GM12875 (cell line): ENCODE measurements at regions not wholly inside any gene's neighbourhood (a gene's known extent, or its start where the extent isn't known, plus 50 kb on each side); places are given as distances from the start of the nearest gene placed in this dataset.
"Not testable (repeated sequence)": the region's sequence is repeated elsewhere in the genome, so short reads cannot be mapped to it uniquely, and the experiment has no call there.

Experiments
- H3K4me3 ChIP-seq: one replicate; pipeline ENCODE4 v1.5.1; 2011; ENCODE audit warnings: low read depth, low read length, control low read depth
- CTCF ChIP-seq: IDR thresholded peaks from 2 replicates; pipeline ENCODE4 v1.5.1; 2011; ENCODE audit warnings: low read depth, mild to moderate bottlenecking, control low read depth, inconsistent platforms, low read length, moderate library complexity, borderline replicate concordance; ENCODE audit not compliant: insufficient read depth

GRCh38 chr13:83153848-83154247 is 728.4 kb downstream of the SLITRK1 start:
- no peak for TF ChIP-seq CTCF
- no peak overlapping the region for H3K4me3 ChIP-seq

DNA sequence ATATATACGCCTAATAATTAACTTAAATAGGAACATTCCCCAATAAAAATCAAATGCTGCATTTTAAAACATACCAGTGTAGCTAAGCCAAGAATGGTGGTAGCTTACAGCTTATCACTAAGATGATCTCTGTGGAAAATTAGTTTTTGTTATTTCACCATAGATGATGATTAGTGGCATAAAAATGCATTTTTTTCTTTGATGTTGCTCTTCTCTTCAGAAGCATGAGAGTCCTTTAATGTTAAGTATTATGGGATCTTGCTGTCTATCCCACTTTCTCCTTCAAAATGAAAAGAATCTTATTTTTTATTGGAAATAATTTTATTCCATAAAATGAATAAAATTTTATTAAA is 731.0 kb downstream of the SLITRK1 start:
- no peak overlapping the region for H3K4me3 ChIP-seq
- TF ChIP-seq CTCF = no peak

DNA sequence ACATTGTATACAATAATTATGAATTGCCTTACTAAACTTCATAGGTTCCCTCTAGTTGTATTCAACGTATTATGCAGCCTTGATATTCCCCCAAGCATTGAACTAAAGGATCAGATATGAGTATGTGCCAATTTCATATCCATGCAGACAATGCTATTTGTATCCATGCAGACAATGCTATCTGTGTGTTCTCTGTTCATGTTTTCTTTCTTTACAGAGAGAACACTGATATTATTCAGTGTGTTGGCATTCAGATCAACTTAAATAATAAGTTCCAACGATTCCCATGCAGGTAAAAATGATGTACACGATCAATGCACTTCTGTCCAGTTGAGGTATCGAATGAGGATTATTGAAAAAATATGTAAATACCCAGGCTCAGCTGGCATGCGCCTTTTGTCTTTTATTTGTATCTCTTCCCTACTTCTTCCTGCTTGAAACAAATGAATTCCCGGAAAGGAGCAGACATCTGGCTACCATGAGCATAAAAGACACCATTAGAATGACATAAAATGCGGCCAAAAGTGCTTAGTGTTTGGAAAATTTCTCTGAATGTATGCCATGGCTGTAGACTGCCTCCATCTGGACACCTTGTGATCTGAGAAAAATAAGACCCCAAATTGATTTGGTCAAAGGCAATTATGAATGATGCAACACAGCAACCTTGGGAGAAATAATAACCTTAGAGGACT is 731.5 kb downstream of the SLITRK1 start:
- H3K4me3 ChIP-seq = no peak overlapping the region
- no peak for TF ChIP-seq CTCF

GRCh38 chr13:83136660-83137059 is 745.6 kb downstream of the SLITRK1 start:
- TF ChIP-seq CTCF = no peak
- no peak overlapping the region for H3K4me3 ChIP-seq

DNA sequence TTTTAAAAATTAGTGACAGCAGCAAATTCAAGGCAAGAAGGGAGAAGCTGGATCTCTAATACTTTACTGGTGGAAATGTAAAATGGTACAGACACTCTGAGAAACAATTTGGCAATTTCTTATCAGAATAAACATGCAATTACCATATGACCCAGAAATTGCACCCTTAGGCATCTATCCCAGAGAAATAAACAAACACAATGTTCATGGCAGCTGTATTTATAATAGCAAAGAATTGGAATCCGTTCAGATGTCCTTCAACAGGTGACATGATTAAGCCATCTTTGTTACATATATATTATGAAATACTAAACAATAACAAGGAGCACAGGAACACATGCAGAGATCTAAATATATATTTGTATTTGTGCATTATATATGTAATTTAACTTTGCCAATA is 756.5 kb downstream of the SLITRK1 start:
- no peak for TF ChIP-seq CTCF
- no peak overlapping the region for H3K4me3 ChIP-seq

GRCh38 chr13:83121896-83122295 is 760.4 kb downstream of the SLITRK1 start:
- H3K4me3 ChIP-seq = no peak overlapping the region
- no peak for TF ChIP-seq CTCF

GRCh38 chr13:83117046-83117445 is 765.2 kb downstream of the SLITRK1 start:
- TF ChIP-seq CTCF = no peak
- no peak overlapping the region for H3K4me3 ChIP-seq

GRCh38 chr13:83101574-83102247 is 780.6 kb downstream of the SLITRK1 start:
- not testable (repeated sequence) for H3K4me3 ChIP-seq
